Renal pelvis (tissue), 1 donor: ENCODE measurements at regions not wholly inside any gene's neighbourhood (a gene's known extent, or its start where the extent isn't known, plus 50 kb on each side); places are given as distances from the start of the nearest gene placed in this dataset.
"Not testable (repeated sequence)": the region's sequence is repeated elsewhere in the genome, so short reads cannot be mapped to it uniquely, and the experiment has no call there.

ENCODE experiments used
- DNase-seq: peaks from one replicate; pipeline ENCODE4 v3.0.0-alpha.2; 2013

GRCh38 chr5:83802686-83803085 lies 82.0 kb upstream of the HAPLN1 start:
- DNase-seq: no peak

DNA sequence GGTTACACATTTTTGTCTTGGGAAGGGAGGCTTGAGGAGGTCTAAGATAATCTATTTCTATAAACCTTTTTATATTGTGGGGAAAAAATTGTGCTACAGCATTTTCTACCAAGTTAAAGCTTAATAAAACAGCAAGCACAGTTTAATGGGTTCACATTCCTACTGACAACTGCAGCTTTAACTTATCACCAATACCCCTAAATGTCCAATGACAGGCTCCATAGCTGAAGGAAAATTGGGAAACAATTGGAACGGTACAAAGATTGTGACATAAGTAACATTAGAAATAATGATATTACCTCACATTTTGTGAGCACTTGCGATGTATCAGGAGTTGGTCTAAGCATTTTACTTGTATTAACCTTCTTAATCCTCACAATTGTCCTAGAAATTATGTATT lies 79.5 kb upstream of the HAPLN1 start:
- DNase-seq: no peak

DNA sequence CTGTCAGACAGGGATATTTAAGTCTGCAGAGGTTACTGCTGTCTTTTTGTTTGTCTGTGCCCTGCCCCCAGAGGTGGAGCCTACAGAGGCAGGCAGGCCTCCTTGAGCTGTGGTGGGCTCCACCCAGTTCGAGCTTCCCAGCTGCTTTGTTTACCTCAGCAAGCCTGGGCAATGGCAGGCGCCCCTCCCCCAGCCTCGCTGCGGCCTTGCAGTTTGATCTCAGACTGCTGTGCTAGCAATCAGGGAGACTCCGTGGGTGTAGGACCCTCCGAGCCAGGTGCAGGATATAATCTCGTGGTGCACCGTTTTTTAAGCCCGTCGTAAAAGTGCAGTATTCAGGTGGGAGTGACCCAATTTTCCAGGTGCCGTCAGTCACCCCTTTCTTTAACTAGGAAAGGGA lies 78.4 kb upstream of the HAPLN1 start:
- not testable (repeated sequence) for DNase-seq

GRCh38 chr5:83789371-83789770 lies 68.7 kb upstream of the HAPLN1 start:
- DNase-seq: no peak

DNA sequence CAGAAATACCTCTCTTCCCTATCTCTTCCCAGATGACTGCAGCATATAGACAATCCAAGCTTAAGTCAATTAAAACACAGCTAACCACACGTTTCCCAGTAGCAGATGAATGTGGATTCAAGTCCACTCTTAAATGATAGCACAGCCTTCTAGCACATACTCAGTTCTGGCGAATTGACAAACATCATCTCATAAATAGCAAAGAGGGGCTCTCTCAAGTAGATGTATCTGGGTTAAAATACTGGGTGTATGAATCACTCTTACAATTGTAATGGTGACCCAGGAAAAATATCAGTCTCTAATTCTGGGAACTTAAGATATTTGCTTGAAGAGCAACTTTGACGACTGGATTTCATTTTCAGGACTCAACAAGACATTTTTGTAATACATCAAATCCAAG lies 67.0 kb upstream of the HAPLN1 start:
- no peak for DNase-seq

GRCh38 chr5:83785176-83785668 lies 64.6 kb upstream of the HAPLN1 start:
- no peak for DNase-seq

- DNase-seq: no peak
Observed at GRCh38 chr5:83780699-83781350, 60.2 kb upstream of the HAPLN1 start.

DNA sequence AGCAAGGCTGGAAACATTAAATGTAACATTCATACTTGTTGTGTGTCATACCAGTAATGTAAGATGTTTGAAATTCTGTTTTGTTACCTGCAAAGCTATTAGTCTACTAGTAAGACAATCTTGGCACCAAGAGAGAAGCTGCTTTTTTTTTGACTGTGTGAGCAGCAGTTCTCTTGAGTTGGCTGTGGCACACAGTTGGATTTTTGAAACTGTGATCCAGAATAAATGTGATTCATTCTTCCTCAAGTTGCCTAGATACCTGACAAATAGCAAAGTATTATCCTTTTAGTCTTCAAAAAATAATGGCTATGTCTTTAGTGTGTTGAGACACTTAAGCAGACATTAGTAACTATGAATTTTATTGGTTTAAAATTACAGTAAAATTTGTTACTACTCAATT lies 57.2 kb upstream of the HAPLN1 start:
- no peak for DNase-seq

DNA sequence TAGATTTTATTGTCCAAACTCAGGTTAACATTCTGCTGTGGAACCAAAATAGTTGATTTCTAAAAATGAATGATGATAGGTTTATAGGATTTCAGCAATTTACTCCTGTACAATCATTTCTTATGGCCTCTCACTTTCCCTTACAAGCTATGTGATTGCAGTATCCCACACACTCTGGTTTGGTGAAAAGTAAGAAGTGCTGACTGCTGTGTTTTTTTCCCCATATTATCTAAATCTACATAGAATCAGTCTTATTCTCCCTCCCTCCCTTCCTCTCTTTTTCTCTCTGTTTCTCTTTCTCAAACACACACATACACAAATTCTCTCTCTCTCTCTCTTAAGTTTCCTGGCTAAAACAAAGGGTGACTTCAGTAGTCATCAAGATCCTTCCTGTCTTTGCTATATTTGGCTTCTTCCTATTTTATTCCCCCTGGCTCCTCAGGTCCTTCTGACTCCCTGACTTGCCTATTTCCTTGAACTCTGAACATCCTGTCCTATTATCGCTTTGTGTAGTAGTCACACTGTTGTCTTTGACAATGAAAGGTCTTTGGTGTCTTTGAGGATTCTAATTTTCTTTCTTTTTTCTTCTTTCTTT lies 55.9 kb upstream of the HAPLN1 start:
- no peak for DNase-seq
